GM10847 (cell line): ENCODE measurements at regions not wholly inside any gene's neighbourhood (a gene's known extent, or its start where the extent isn't known, plus 50 kb on each side); places are given as distances from the start of the nearest gene placed in this dataset.

ENCODE experiments used
- POLR2A ChIP-seq: IDR thresholded peaks from 2 replicates; pipeline ENCODE4 v1.6.1; 2011; ENCODE audit not compliant: insufficient read length; ENCODE audit errors: extremely low read depth

- no peak for TF ChIP-seq POLR2A
Observed at GRCh38 chr3:194781617-194782016, 95.9 kb downstream of the FAM43A start.

DNA sequence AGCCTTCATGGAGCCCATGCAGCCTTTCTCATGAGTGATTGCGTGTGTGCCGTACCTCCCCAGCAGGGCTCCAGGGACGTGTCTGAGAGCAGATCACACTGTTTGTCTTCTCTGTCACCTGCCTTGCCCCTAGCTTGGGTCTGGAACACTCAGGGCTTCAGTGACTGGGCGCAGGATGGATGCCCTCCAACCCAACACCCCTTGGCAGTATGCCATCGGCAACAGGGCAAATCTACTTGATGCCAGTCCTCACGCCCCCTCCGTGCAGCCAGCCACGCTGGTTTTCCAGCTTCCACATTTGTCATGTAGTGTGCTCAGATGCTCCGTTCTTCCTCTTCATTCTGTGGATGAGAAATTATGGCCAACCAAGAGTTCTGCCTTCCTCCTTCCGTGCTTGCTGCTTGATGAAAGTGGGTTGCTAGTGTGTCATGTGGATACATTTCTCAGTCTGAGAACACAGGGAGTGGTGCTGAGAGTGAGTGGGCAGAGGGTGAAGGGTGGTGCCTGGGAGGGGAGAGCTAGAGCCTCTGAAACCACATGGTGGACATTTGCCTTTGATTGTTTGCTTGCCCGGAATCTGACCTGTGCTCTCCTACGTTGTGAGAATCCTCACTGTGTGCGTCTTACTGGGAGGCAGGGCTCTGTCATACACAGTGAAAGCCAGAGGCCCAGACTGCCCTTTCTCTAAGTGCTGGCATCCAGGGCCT lies 97.2 kb downstream of the FAM43A start:
- no peak for TF ChIP-seq POLR2A

GRCh38 chr3:194784361-194784760 lies 98.7 kb downstream of the FAM43A start:
- no peak for TF ChIP-seq POLR2A

- TF ChIP-seq POLR2A = no peak
Observed at GRCh38 chr3:194785315-194785714, 99.6 kb downstream of the FAM43A start.

DNA sequence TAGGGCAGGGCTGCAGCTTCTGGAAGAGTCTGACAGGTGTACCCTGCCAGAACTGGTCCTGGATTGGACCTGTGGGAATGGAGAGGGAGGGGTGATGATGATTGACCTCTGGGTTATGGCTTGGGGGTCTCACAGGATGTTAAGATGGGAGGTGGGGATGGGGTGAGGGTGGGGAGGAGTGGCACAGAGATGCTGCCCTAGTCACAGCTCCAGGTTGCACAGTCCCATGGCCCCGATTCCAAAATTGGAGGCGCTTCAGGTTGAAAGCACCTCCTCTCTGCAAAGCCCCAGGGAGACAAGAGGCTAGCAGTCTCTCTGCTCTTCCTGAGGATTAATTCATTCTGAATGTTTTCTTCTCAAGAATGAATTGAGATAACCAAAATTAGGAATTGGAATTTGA lies 101.4 kb downstream of the FAM43A start:
- TF ChIP-seq POLR2A = no peak

DNA sequence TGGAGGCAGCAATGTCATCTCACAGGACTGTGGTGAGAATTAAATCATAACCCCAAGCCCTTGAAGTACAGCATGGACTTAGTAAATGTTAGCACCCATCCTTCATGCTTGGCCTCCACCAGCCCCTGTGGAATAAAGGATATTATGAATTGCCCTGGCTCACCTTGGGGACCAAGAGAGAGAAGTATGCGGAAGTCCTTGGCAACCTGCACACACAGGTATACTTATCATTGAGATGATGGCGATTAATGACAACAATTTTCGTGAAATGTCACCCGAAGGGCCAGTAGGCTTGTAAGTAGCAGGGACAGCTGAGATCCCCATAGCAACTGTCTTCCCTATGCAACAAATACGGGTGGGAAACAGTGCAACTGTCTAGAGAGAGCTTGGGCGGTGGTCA lies 102.0 kb downstream of the FAM43A start:
- no peak for TF ChIP-seq POLR2A

DNA sequence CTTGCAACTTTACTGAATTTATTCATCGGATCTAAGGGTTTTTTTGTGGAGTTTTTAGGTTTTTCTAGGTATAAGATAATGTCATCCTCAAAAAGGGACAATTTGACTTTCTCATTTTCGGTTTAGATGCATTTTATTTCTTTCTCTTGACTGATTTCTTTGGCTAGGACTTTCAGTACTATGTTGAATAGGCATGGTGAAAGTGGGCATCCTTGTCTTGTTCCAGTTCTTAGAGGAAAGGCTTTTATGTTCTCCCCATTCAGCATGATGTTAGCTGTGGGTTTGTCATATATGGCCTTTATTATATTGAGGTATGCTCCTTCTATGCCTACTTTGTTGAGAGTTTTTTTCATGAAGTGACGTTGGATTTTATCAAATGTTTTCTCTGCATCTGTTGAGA lies 106.7 kb downstream of the FAM43A start:
- TF ChIP-seq POLR2A = no peak

- no peak for TF ChIP-seq POLR2A
Observed at GRCh38 chr3:194797555-194798250, 112.0 kb downstream of the FAM43A start.

GRCh38 chr3:194798486-194798885 lies 112.8 kb downstream of the FAM43A start:
- no peak for TF ChIP-seq POLR2A

GRCh38 chr3:194800002-194800401 lies 114.3 kb downstream of the FAM43A start:
- no peak for TF ChIP-seq POLR2A

DNA sequence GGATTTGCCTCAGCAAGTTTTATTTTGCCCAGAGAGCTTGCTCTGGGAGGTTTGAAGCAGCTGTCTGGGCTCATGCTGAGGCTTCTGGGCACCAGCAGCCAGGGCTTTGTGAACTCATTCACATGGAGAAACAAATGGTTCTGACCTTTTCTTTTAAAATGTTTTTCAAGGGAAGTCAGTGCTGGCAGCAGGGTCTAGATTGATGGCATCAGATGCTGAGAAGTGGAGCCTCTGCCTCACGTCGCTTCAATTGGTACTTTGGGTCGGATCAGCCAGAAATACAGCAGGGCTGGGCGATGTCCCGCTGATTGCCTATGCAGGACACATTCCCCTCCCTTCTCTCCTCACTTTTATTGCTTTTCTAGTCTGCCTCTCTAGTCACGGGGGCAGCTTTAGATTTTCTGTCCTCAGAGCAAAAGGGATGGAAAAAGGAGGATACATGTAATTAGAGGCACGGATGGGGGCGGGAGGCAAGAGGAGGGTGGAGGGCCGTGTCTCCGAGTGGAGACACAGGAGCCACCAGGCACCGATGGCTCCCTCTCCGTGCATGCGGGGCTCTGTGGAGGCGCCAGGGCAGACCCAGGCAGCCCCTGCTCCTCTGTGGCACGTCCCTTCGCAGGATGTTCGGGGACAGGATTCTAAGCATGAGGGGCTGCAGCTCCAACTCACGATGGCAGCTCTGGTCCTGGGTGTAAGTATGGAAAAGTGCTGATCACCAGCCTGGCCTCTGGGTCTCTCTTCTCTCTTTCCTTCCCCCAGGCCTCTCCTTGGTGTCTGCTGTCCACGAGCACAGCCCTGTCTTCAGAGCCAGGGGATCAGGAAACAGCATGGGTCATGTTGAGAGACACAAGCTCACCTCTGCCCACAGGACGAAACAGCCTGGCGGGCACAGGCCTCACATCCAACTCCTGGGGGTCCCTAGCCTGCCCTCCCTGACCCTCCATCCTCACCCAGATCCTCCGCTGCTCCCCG lies 116.1 kb downstream of the FAM43A start:
- TF ChIP-seq POLR2A = no peak

- TF ChIP-seq POLR2A = no peak
Observed at GRCh38 chr3:194804796-194805195, 119.1 kb downstream of the FAM43A start.

DNA sequence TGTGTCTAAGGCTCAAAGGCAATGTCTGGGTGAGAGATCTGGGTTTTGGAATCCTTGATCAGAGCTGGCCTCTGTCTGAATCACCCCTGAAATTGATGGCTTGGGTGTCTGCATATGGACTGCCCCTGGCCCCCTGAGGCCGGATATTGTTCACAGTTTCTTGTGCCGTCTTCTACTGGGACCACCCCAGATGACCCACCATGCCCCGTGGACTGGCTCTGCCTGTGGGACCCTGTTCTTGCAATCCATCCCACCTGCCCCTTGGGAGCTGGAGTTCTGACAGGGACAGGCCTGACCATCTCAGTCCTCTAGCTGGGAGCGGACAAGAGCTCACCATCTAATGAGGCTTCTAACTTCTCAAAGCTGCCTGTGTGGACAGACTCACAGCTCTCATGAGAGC lies 119.9 kb downstream of the FAM43A start:
- TF ChIP-seq POLR2A = no peak

- no peak for TF ChIP-seq POLR2A
Observed at GRCh38 chr3:194806991-194807630, 121.4 kb downstream of the FAM43A start.

GRCh38 chr3:194808640-194809097 lies 123.0 kb downstream of the FAM43A start:
- TF ChIP-seq POLR2A = no peak

- TF ChIP-seq POLR2A = no peak
Observed at GRCh38 chr3:194809382-194809781, 123.7 kb downstream of the FAM43A start.

GRCh38 chr3:194810076-194810475 lies 124.4 kb downstream of the FAM43A start:
- TF ChIP-seq POLR2A = no peak
